ENCODE measurements at regions not wholly inside any gene's neighbourhood (a gene's known extent, or its start where the extent isn't known, plus 50 kb on each side); places are given as distances from the start of the nearest gene placed in this dataset.

GRCh38 chr11:86151174-86152005 is 82.5 kb upstream of the PICALM start:
- no peaks in the 10 kb centered on the region for H3K27me3 Mint-ChIP-seq (ENCODE audit: unreplicated experiment)
- H3K36me3 Mint-ChIP-seq (ENCODE audit: unreplicated experiment), result no peaks in the 10 kb centered on the region
- no peak overlapping the region for H3K4me3 Mint-ChIP-seq (ENCODE audit: unreplicated experiment)
- no peak overlapping the region for H3K27ac Mint-ChIP-seq (ENCODE audit: unreplicated experiment)
- TF ChIP-seq CTCF (IDR thresholded peaks at IDR 0.05; ENCODE audit: partially characterized antibody, unreplicated experiment), result no peak
- no peaks in the 10 kb centered on the region for H3K4me1 Mint-ChIP-seq (ENCODE audit: low read depth, unreplicated experiment)
- H3K9me3 Mint-ChIP-seq (ENCODE audit: unreplicated experiment), result no peaks in the 10 kb centered on the region
- no peak for DNase-seq

- no peaks in the 10 kb centered on the region for H3K27me3 Mint-ChIP-seq (ENCODE audit: unreplicated experiment)
- no peak overlapping the region for H3K4me3 Mint-ChIP-seq (ENCODE audit: unreplicated experiment)
- DNase-seq, result no peak
- no peak overlapping the region for H3K27ac Mint-ChIP-seq (ENCODE audit: unreplicated experiment)
- TF ChIP-seq CTCF (IDR thresholded peaks at IDR 0.05; ENCODE audit: partially characterized antibody, unreplicated experiment), result no peak
- H3K9me3 Mint-ChIP-seq (ENCODE audit: unreplicated experiment), result no peaks in the 10 kb centered on the region
- H3K4me1 Mint-ChIP-seq (ENCODE audit: low read depth, unreplicated experiment), result no peaks in the 10 kb centered on the region
- H3K36me3 Mint-ChIP-seq (ENCODE audit: unreplicated experiment), result no peaks in the 10 kb centered on the region
These were observed 81.9 kb upstream of the PICALM start for GRCh38 chr11:86150847-86151173.

- TF ChIP-seq CTCF (IDR thresholded peaks at IDR 0.05; ENCODE audit: partially characterized antibody, unreplicated experiment), result no peak
- no peak overlapping the region for H3K27ac Mint-ChIP-seq (ENCODE audit: unreplicated experiment)
- H3K36me3 Mint-ChIP-seq (ENCODE audit: unreplicated experiment), result no peaks in the 10 kb centered on the region
- H3K9me3 Mint-ChIP-seq (ENCODE audit: unreplicated experiment), result no peaks in the 10 kb centered on the region
- no peak for DNase-seq
- H3K4me1 Mint-ChIP-seq (ENCODE audit: low read depth, unreplicated experiment), result no peaks in the 10 kb centered on the region
- H3K27me3 Mint-ChIP-seq (ENCODE audit: unreplicated experiment), result no peaks in the 10 kb centered on the region
- H3K4me3 Mint-ChIP-seq (ENCODE audit: unreplicated experiment), result no peak overlapping the region
These were observed 80.9 kb upstream of the PICALM start for GRCh38 chr11:86149792-86150191.

GRCh38 chr11:86148345-86148747 is 79.5 kb upstream of the PICALM start:
- Mint-ChIP-seq H3K36me3 (ENCODE audit: unreplicated experiment) (no peaks in the 10 kb centered on the region), H3K9me3 (ENCODE audit: unreplicated experiment) (no peaks in the 10 kb centered on the region), H3K27ac (ENCODE audit: unreplicated experiment) (no peak overlapping the region), H3K4me1 (ENCODE audit: low read depth, unreplicated experiment) (no peaks in the 10 kb centered on the region), H3K4me3 (ENCODE audit: unreplicated experiment) (no peak overlapping the region), H3K27me3 (ENCODE audit: unreplicated experiment) (no peaks in the 10 kb centered on the region)
- no peak for TF ChIP-seq CTCF (IDR thresholded peaks at IDR 0.05; ENCODE audit: partially characterized antibody, unreplicated experiment)
- no peak for DNase-seq

- Mint-ChIP-seq H3K36me3 (ENCODE audit: unreplicated experiment) (no peaks in the 10 kb centered on the region), H3K4me3 (ENCODE audit: unreplicated experiment) (no peak overlapping the region), H3K27ac (ENCODE audit: unreplicated experiment) (no peak overlapping the region), H3K4me1 (ENCODE audit: low read depth, unreplicated experiment) (no peaks in the 10 kb centered on the region), H3K9me3 (ENCODE audit: unreplicated experiment) (no peaks in the 10 kb centered on the region), H3K27me3 (ENCODE audit: unreplicated experiment) (no peaks in the 10 kb centered on the region)
- DNase-seq, result no peak
- TF ChIP-seq CTCF (IDR thresholded peaks at IDR 0.05; ENCODE audit: partially characterized antibody, unreplicated experiment), result no peak
These were observed 78.1 kb upstream of the PICALM start for GRCh38 chr11:86147004-86147403.
